NCI-H1694 treated with DMSO at 0.1 percent for 48 hours (cell line): ENCODE measurements at regions not wholly inside any gene's neighbourhood (a gene's known extent, or its start where the extent isn't known, plus 50 kb on each side); places are given as distances from the start of the nearest gene placed in this dataset.
A peak's percentile ranks its signal among the peaks of the same experiment; 100 is the strongest.

Source experiments
- DNase-seq: peaks from one replicate; lab custom pipeline; 2025; lab: John Stamatoyannopoulos, UW

GRCh38 chr6:3592371-3592941 lies 135.6 kb upstream of the SLC22A23 start:
- DNase-seq = no peak

GRCh38 chr6:3591970-3592369 lies 135.1 kb upstream of the SLC22A23 start:
- DNase-seq = no peak

DNA sequence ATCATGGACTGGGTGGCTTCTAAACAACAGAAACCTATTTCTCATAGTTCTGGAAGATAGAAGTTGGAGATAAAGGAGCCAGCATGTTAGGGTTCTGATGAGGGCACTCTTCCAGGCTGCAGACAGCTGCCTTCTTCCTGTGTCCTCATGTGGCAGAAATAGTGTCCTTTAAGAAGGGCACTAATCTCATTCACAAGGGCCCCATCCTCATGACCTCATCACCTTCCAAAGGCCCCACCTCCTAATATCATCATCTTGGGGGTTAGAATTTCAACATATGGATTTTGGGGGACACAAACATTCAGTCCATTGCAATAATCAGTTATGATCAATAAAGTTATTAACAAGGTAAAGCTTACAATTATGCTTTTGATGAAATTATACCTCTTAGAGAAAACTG lies 130.8 kb upstream of the SLC22A23 start:
- no peak for DNase-seq

DNA sequence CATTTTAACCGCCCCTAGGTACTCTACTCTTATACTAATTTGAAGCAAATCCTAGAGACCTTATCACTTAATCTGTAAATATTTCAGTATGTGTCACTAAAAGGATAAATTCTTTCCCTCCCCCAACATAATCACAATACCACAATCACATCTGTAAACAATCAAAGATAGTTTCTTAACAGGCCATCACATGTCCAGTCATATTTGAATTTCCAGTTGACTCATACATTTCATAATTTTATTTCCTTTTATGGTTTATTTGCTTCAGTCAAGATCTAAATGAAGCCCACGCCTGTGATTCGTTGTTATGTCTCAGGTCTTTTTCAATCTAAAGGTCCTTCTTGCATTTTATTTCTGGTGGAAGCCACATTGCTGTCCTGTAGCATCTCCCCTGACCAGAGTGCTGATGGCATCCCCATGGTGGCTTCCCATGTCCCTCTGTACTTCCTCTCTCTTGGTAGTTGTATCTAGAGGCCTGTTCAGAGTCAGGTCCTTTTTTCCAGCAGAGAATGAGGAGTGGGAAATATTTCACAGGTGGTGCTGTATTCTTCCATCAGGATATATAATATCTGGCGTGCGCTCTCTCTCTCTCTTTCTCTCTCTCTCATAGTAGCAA lies 128.6 kb upstream of the SLC22A23 start:
- DNase-seq = no peak

DNA sequence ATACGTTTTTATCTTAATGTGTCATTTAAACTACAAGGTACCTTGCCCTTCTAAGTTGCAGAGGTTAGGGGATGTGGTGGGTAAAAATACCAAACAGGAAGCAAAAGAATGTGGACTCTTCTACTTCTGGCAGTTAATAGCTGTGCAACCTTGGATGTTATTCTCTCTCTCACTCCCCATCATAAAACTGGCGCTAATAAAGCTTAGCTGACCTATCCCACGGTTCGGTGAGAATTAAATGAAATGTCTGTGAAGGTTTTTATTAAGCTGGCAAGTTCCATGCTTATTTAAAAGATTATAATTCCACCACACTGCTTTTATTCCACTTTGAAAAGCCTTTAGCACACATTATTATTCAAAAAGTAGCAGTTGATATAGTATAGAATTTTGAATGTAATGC lies 127.8 kb upstream of the SLC22A23 start:
- no peak for DNase-seq

GRCh38 chr6:3581469-3581868 lies 124.6 kb upstream of the SLC22A23 start:
- no peak for DNase-seq

DNA sequence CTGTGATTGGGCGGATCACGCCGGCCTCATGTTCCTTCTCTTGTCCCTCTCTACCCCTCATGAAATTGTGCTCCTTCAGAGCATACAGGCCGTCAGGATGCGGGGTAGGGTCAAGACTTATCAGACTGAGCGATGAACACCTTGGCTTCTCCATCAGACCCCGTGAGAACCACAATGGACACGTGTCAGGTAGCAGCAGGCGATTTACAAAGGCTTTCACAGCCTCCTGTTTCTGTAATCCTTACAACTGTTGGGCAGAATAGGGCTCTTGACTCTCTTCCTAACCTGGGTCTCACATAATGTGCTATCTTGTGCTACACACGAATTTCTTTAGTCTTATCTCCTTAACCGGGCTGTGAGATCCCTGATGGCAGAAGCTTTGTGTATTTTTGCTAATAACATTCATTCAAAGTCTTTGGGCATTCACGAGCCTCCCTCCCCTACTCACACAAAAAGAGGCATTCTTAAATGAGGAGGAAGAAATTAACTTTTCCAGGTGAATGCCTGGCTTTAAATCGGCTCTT lies 122.9 kb upstream of the SLC22A23 start:
- DNase-seq = no peak

DNA sequence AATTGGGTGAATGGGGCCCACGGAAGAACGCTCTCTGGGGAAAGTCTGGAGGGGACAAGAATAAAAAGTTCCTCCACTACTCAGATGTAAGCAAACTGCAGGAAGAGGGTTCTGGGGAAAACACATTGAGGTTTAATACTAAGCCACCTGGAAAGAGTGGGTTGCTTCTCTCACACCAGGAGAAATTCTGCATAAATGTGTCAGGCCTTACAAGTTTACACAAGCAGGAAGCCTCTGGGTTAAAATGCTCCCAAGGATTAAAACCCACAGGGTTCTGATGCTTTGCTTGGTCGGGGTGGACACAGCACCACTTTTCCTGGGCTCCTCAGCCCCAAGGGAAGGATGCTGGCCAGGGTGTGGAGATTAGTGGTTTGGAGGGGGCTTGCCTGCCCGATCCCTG lies 122.1 kb upstream of the SLC22A23 start:
- DNase-seq = no peak

DNA sequence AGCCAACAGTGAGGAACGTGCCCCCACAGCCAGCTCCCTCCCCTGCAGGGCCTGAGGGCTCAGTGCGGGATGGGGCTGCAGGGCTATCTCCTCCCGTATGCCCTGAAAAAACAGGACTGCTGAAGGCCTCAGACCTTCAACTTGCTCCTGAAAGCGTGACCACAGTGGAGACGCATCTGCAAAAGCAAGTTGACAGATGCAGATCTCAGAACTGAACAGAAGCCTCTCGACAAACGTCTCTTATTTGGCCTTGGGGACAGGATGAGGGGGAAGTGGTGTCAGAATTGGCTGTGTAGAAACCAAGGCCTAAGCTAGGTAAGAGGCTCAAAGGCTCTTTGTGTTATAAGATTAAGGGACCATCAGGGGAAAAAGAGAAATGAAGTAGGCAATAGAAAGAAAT lies 120.7 kb upstream of the SLC22A23 start:
- DNase-seq = no peak

DNA sequence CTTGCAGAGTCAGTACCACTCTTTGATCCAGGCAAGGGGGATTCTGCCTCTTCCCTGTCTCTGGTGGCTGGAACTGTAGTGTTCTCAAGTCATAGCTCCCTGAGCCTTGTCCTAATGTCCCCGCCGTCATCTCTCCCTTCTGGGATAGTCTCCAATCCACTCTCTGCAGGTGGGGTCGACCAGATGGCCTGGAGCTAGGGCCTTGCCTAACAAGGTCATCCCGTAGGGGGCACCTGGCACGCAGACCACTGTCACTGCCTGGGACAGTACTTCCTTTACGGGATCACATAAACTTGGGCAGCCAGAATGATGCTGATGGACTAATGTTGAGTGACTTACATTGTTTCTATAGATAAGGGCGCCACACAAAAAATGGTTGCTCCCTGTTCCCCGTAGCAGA lies 118.9 kb upstream of the SLC22A23 start:
- no peak for DNase-seq

DNA sequence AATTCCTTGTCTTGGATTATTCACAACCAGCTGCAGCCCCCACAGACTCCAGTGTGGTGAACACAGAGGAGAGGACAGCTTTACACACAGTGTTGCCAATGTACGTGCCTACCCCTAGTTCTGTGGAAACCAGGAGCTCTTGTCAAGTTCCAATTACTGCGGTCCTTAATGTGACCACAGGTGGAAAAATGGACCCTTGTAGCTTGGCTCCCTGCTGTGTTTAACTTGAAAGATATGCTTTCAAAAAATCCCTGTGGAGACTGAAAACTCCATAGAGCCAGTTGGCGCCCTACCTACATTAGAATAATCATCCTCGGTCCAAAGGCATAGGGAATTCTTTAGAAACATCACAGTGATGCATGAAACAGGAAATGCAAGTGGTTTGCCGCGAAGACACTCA lies 118.3 kb upstream of the SLC22A23 start:
- no peak for DNase-seq

DNA sequence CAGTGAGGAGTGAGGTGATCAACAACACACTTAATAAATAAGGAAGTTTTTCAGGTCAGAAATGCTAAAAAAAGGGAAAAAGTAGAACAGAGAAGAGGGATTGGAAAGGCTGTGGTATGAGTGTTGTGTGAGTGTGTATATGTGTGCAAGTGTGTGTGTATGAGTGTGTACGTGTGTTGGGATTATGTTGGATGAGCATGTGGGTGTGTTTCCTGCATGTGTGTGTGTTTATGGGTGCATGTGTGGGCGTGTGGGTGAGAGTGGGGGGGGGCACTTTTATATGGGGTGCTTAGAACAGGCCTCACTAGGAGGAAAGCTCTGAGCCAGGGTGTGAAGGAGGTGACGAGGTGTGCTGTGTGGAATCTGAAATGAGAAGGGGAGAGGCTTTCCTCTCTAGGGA lies 116.8 kb upstream of the SLC22A23 start:
- no peak for DNase-seq

DNA sequence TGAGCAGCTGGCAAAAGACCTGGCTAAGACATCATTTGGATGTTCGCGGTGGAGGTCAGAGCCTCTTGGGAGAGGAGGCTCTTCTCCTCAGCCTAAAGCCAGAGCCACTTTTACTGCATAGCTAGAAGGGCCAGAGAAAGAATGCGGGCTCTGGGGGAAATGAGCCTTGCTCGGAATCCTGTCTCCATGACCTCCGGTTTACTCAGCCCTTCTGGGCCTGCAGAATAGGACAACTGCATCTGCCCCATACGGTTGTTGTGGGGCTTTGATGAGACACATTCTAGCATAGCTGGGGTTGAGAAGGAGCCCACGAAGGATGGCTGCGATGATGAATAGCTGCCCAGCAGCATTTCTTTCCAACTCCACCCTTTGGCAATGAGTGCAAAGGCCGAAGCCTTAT lies 115.0 kb upstream of the SLC22A23 start:
- no peak for DNase-seq

DNA sequence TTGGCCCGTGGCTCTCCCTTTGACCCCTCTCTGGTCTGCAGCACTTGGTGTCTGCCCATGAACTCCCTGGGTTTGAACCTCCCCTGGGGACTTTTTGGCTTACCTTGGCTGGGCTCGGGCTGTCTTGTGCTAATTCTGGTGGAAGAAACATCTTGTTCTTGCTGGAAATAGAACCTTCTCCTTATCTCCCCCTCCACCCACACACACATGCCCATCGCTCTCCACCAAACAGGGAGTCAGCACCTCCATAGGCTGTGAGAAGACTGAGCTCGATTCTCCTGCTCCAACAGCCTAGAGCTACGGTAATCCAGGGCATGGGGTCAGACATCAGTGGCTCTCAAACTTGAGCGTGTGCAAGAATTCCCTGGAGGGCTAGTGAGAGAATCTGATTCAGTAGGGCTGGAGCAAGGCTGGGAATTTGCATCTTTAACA lies 114.4 kb upstream of the SLC22A23 start:
- DNase-seq = no peak

GRCh38 chr6:3569816-3570215 lies 113.0 kb upstream of the SLC22A23 start:
- DNase-seq = peak; percentile 27

GRCh38 chr6:3568396-3569082 lies 111.7 kb upstream of the SLC22A23 start:
- peak; percentile 87 for DNase-seq

GRCh38 chr6:3566812-3567211 lies 110.0 kb upstream of the SLC22A23 start:
- no peak for DNase-seq

DNA sequence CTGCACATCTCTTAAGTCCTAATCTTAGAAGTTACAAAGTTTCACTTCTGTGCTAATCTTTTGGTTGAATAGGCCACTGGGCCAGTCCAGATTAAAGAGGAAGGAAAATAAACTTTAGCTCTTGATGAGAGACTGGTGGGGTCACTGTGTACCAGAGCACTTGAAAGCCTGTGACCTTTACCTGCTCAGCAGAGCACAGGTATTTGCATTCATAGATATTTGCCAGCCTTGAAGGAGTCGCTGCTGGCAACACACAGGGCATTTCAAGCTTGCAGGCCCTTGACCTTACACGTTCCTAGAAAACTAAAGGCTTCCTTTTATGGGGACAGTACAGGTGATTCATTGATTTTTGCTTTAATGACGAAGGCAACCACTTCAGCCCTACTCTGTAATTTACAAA lies 108.4 kb upstream of the SLC22A23 start:
- no peak for DNase-seq

DNA sequence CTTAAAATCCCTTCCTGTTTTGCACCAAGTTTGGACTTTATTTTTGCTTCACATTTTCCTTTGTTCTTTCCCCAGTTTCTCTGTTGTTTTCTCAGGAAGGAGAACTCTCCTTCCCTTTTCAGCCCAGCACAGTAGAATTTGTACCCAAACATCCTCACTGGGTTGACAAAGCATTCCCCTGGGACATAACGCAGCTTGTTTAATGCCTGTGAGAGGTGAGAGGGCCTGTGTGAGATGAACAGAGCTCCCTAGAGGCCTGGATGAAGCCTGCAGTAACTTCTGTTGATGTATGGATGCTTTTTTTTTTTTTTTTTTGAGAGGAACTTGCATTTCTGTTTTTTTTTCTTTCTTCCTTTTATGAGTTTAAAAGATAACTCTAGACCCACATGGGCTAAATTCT lies 104.9 kb upstream of the SLC22A23 start:
- DNase-seq = peak; percentile 40

GRCh38 chr6:3560211-3560610 lies 103.4 kb upstream of the SLC22A23 start:
- DNase-seq = no peak

DNA sequence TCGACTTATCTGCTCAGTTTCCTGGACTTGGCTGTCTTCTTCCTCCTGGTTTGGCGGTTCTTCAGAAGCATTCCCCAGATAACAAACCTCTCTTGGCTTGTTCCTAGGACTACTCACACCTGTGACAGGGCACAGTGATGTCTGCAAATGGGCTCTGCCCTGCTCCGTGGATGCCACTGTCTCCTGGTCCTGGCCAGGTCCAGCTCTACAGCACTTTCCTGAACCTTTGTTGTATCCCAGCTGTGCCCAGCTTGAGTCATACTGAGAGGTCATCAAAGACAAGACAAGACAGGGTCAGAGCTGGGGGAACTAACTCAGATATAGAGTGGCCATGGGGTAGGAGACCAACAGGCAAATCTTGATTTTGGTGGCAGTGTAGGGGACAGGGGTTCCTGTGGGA lies 102.7 kb upstream of the SLC22A23 start:
- DNase-seq = no peak

- peak; percentile 76 for DNase-seq
These were observed 100.5 kb upstream of the SLC22A23 start for GRCh38 chr6:3557336-3557735.

DNA sequence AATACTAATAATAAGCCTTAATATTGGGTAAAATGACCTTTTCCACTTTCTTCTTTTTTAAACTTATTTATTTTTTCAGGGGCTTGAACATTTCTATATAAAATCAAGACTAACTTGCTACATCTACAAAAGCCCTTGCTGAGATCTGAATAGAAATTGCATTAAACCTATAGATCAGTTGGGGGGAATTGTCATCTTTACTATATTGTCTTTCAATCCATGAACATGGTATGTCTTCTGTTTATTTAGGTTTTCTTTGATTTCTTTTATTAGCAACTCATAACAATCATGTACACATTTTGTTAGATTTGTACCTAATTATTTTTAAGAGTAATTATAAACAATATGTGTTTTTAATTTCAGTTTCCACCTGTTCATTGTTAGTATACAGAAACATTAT lies 96.4 kb upstream of the SLC22A23 start:
- no peak for DNase-seq
